ENCODE measurements at regions not wholly inside any gene's neighbourhood (a gene's known extent, or its start where the extent isn't known, plus 50 kb on each side); places are given as distances from the start of the nearest gene placed in this dataset.
"Not testable (repeated sequence)": the region's sequence is repeated elsewhere in the genome, so short reads cannot be mapped to it uniquely, and the experiment has no call there.

DNA sequence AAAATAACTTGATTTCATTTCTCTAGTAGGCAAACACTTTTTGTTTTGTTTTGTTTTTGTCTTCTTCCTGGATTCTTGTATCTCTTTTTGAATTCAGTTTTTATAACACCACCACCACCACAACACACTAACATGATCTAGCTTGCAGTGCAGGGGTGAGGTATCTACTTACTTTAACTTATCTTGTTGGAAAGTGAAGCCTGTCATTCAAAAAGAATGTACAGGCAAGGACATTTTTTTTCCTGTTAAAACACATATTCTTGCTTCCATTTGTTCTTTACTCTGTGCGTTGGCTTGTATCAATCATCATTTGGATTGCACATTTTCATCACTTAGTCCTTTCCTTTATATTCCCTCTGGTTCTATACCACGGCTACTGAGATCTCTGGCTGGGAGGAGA, 824.2 kb downstream of the PLCL1 start:
- no peak for DNase-seq (ENCODE audit: low read depth)

- DNase-seq (ENCODE audit: low read depth), result no peak
Observed at GRCh38 chr2:198622986-198623730, 818.8 kb downstream of the PLCL1 start.

GRCh38 chr2:198615972-198616371, 811.6 kb downstream of the PLCL1 start:
- no peak for DNase-seq (ENCODE audit: low read depth)

DNA sequence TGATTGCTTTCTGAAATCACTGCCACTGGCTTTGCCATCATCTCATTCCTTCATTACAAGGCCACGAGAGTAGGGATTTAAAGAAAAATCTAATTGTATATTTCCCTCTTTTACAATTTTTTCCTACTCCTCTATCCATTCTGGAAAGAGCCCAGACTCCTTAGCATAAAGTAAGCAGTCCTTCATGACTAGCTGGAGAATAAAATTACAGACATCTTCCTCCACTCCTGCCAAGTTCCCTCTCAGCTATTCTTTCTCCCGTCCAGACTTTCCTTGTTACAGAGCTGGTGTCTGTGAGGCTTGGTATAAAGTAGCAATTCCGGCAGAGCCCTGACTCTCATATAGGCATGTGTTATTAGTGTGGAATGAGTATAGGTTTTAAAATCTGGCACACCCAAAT, 806.8 kb downstream of the PLCL1 start:
- DNase-seq (ENCODE audit: low read depth), result no peak

DNA sequence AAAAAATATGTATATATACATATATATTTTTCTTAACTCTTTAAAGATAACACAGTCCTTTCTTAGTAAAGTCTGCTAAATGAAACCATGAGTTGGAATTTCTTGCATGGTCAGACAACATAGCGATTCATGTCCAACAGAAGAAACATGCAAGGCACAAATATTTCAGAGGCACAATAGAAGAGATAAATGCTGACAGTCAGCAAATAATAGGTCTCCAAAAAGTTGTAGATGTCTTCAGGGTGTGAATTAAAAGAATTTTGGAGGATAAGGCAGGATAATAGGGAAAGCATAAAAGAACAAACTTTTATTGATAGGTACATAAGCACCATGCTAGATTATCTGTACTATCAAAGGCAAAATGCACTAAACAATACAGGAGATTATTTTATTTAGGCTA, 800.2 kb downstream of the PLCL1 start:
- DNase-seq (ENCODE audit: low read depth), result no peak

- not testable (repeated sequence) for DNase-seq (ENCODE audit: low read depth)
Observed at GRCh38 chr2:198602986-198603385, 798.6 kb downstream of the PLCL1 start.

- DNase-seq (ENCODE audit: low read depth), result no peak
Observed at GRCh38 chr2:198597648-198598047, 793.3 kb downstream of the PLCL1 start.

GRCh38 chr2:198596985-198597384, 792.6 kb downstream of the PLCL1 start:
- no peak for DNase-seq (ENCODE audit: low read depth)

GRCh38 chr2:198595721-198596120, 791.3 kb downstream of the PLCL1 start:
- DNase-seq (ENCODE audit: low read depth), result no peak

- no peak for DNase-seq (ENCODE audit: low read depth)
Observed at GRCh38 chr2:198591586-198591985, 787.2 kb downstream of the PLCL1 start.

DNA sequence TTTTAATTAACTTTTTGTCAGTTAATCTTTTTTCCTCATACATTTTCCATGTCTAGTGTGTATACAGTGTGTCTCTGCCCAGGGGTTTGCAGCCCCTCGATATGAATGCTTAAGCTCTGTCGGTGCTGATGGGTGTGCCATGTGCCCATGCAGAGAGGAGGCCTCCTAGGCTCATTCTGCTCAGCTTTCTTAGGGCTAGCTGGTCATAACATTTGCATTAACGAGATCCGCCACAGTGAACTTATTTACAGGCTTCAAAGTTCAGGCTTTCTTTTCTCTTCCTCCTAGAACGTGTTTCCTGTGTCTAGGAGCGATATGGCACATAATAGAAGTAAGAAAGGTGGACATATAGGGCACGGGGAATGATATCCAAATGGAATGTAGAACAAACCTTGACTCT, 783.3 kb downstream of the PLCL1 start:
- no peak for DNase-seq (ENCODE audit: low read depth)

DNA sequence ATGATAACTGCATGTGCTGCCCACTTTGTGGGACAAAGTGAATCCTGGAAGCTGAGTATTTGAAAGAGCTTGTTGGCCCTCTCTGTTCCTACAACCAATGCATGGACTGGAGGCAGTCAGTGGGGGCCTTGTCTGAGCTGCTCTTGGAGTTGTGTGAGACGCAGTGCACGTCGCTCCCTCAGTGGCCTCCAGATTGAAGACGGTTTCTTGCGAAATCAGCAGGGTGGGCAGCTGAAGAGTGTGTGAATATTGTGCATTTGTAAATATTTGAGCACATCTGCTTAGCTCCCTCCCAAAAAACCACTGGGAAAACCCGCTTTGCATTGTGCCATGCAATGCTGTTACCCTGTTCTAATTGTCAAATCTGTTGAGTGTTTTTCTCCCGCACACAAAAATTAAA, 782.8 kb downstream of the PLCL1 start:
- no peak for DNase-seq (ENCODE audit: low read depth)

GRCh38 chr2:198571393-198571792, 767.0 kb downstream of the PLCL1 start:
- DNase-seq (ENCODE audit: low read depth), result no peak

DNA sequence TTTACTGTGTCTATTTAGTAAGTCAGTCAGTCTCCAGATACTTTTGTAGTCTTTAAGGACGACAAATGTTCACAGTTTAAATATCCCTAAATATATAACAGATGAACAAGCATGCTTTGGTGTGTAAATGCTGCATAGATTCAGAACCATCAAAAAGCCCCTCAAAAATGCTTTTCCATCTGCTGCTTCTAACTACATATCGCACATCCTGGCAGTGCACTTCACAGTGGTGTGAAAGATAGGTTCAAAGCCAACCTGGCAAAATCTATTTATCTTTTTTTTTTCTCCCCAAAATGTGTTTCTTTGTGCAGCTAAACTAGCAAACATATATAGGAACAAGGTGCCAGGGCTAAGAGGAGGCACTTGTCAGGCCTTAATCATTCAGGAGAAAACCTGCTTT, 753.8 kb downstream of the PLCL1 start:
- no peak for DNase-seq (ENCODE audit: low read depth)

GRCh38 chr2:198546122-198546521, 741.7 kb downstream of the PLCL1 start:
- no peak for DNase-seq (ENCODE audit: low read depth)

- DNase-seq (ENCODE audit: low read depth), result no peak
Observed at GRCh38 chr2:198545411-198545810, 741.0 kb downstream of the PLCL1 start.

- no peak for DNase-seq (ENCODE audit: low read depth)
Observed at GRCh38 chr2:198544461-198544860, 740.1 kb downstream of the PLCL1 start.

DNA sequence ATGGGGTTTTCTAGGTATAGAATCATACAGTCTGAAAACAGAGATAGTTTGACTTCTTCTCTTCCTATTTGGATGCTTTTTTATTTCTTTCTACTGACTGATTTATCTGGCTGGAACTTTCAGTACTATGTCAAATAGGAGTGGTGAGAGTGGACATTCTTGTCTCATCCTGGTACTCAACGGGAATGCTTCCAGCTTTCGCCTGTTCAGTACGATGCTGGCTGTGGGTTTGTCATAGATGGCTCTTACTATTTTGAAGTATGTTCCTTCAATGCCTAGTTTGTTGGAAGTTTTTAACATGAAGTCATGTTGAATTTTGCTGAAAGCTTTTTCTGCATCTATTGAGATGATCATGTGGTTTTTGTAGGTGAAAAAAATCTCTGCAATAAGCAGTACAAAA, 730.4 kb downstream of the PLCL1 start:
- no peak for DNase-seq (ENCODE audit: low read depth)

DNA sequence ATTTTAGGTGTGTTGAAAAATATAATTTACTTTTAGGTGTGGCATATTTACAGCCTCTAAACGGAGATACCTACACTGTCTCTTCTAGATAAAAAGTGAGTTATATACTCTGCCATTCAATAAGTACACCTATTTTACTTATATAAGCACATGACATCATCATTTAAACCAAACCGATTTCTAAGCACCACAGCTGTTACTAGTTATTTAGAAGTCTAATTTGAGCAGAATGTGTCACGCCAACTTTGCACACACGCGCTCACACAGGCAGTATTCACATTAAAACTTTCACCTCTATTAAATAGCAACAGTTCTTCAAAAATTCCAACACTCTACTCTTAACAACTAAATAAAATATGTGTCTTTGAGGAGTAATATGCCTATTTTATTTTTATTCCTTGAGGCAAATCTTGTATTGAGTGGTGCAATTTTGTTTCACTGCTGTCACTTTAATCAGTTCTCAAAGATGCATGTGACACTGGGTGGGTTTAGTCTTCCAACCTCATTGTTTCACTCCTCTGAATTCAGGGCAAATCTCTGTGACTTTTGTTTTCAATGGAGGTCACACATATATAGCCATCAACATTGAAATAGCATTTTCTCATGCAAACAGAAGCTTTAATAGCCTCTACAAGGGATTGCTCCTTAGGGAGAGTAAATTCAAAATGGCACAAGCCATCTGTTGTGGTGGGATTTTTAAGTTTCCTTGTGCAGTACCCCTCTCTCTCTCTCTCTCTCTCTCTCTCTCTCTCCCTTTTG, 721.0 kb downstream of the PLCL1 start:
- no peak for DNase-seq (ENCODE audit: low read depth)

DNA sequence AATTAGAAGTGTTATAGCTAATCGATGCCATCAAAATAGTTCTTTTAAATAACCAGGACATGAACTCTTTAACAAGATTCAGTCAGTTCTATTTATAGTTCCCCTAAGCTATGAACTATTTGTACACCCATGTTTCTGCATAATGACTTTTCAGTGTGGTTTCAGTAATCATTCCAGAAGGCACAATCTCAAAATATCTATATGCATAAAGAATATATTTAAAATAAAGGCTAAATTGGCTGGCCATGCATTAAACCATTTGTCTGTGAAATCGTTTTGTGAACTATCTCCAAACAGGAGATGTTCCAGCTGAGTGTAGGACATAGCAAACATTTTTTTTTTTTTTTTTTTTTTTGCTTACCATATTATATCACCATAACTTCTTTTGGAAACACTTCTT, 719.3 kb downstream of the PLCL1 start:
- DNase-seq (ENCODE audit: low read depth), result no peak

DNA sequence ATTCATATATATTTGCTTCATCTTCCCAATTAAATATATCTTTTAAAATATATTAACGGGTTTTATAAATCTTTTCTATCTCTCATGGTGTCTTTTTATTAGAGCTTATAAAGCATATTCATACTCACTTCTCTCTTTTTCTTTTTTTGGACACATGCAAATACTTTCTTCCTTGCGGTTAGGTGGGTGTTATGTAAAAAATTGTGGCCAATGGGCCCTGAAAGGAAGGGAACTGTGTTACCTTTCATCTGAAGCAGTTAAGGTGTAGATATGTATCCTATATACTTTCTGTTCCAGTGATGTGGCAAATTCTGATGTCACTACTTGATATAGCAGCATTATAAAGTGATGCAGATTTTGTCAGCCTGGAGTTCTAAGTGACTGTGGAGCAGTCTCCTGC, 714.5 kb downstream of the PLCL1 start:
- no peak for DNase-seq (ENCODE audit: low read depth)

DNA sequence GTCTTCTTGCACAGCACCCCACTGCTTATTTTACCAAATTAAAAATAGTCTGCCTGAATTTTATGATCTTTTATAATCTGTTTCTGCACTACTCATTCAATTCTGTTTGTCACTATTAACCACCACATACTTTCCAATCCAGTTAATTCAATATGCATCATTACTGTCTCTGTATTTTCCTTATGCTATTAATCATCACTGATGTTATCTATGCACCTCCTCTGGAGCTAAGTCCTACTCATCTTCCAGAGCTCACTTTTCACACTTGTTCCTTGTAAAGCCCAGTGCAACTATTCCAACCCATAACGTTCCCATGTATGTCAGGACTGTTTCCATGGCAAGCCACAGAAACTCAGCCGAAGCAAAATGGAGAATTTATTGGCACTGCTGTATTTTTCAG, 713.6 kb downstream of the PLCL1 start:
- DNase-seq (ENCODE audit: low read depth), result no peak

- not testable (repeated sequence) for DNase-seq (ENCODE audit: low read depth)
Observed at GRCh38 chr2:198508610-198509009, 704.2 kb downstream of the PLCL1 start.

DNA sequence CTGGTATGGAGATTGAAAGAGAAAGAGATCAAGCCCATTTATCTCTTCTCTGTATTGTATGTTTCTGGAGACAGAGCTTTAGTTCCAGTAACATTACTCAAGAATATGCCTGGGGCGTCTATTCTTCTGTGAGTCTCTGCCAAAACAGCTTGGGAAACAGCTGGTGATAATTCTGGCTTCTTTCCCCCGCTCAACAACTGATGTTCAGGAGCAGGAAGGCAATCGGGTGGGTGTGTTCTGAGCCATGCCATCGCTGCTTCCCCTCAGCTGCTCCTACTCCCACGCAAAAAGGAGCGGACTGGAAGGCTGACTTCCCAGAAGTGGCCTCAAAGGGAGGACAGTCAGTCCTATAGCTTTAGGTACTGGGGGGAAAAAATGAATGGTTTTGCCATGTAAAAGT, 695.1 kb downstream of the PLCL1 start:
- DNase-seq (ENCODE audit: low read depth), result peak; percentile 39
